Large intestine (tissue), 3 donors: ENCODE measurements at regions not wholly inside any gene's neighbourhood (a gene's known extent, or its start where the extent isn't known, plus 50 kb on each side); places are given as distances from the start of the nearest gene placed in this dataset.
A peak's percentile ranks its signal among the peaks of the same experiment; 100 is the strongest.

Experiments
- DNase-seq, 2 donors: peaks; one replicate each; pipeline versions ENCODE4 v3.0.0 to v3.0.0-alpha.2; 2013
- H3K27ac ChIP-seq: one replicate; pipeline ENCODE4 v1.5.1; 2013; ENCODE audit warnings: low read length
- H3K27me3 ChIP-seq: 2 replicates; pipeline ENCODE4 v1.6.1; 2013; ENCODE audit warnings: low read length; ENCODE audit not compliant: control insufficient read depth, insufficient read depth
- H3K36me3 ChIP-seq: 2 replicates; pipeline ENCODE4 v1.6.1; 2013; ENCODE audit warnings: low read length; ENCODE audit not compliant: control insufficient read depth, insufficient read depth
- H3K4me1 ChIP-seq: one replicate; pipeline ENCODE4 v1.6.1; 2013; ENCODE audit warnings: low read length; ENCODE audit not compliant: control insufficient read depth, insufficient read depth
- H3K4me3 ChIP-seq: one replicate; pipeline ENCODE4 v1.5.1; 2013; ENCODE audit warnings: low read length
- H3K9me3 ChIP-seq: one replicate; pipeline ENCODE4 v1.6.1; 2013; ENCODE audit warnings: mild to moderate bottlenecking, low read depth, low read length, moderate library complexity; ENCODE audit not compliant: control insufficient read depth
- WGBS: methylation state at CpG from one replicate; pipeline ENCODE4 v1.1.5; 2013; ENCODE audit warnings: low lambda C conversion rate; ENCODE audit not compliant: insufficient coverage; 5-methylcytosine and 5-hydroxymethylcytosine counted together

GRCh38 chr12:16100206-16100605 is 177.3 kb downstream of the SLC15A5 start:
- Histone ChIP-seq H3K27me3 (no peaks in the 10 kb centered on the region), H3K4me3 (no peak overlapping the region), H3K36me3 (no peaks in the 10 kb centered on the region), H3K27ac (no peak overlapping the region), H3K4me1 (no peaks in the 10 kb centered on the region), H3K9me3 (peaks cover 13% of the 10 kb centered on the region)
- 100% methylated on average over 1 of the region's 3 CpGs for WGBS
- DNase-seq, result no peak

GRCh38 chr12:16096273-16096849 is 181.1 kb downstream of the SLC15A5 start:
- no peak overlapping the region for H3K27ac ChIP-seq
- no peaks in the 10 kb centered on the region for H3K36me3 ChIP-seq
- no peaks in the 10 kb centered on the region for H3K4me1 ChIP-seq
- no peaks in the 10 kb centered on the region for H3K9me3 ChIP-seq
- no peaks in the 10 kb centered on the region for H3K27me3 ChIP-seq
- 54% methylated on average over 2 of the region's 2 CpGs for WGBS
- no peak overlapping the region for H3K4me3 ChIP-seq
- peak; percentile 7 to 30 for DNase-seq

- Histone ChIP-seq H3K4me1 (no peaks in the 10 kb centered on the region), H3K36me3 (no peaks in the 10 kb centered on the region), H3K27ac (no peak overlapping the region), H3K9me3 (no peaks in the 10 kb centered on the region), H3K4me3 (no peak overlapping the region), H3K27me3 (no peaks in the 10 kb centered on the region)
- DNase-seq, result no peak
- WGBS, result 60% methylated on average over 1 of the region's 4 CpGs
Observed at GRCh38 chr12:16095531-16096110, 181.9 kb downstream of the SLC15A5 start.

- no peaks in the 10 kb centered on the region for H3K27me3 ChIP-seq
- H3K27ac ChIP-seq, result no peak overlapping the region
- 20% methylated on average over 2 of the region's 2 CpGs for WGBS
- H3K36me3 ChIP-seq, result no peaks in the 10 kb centered on the region
- no peaks in the 10 kb centered on the region for H3K4me1 ChIP-seq
- DNase-seq, result no peak
- H3K4me3 ChIP-seq, result no peak overlapping the region
- H3K9me3 ChIP-seq, result no peaks in the 10 kb centered on the region
Observed at GRCh38 chr12:16094437-16094836, 183.0 kb downstream of the SLC15A5 start.

GRCh38 chr12:16093825-16094224 is 182.7 kb downstream of the DERA start:
- Histone ChIP-seq H3K4me1 (no peaks in the 10 kb centered on the region), H3K27ac (no peak overlapping the region), H3K36me3 (no peaks in the 10 kb centered on the region), H3K9me3 (no peaks in the 10 kb centered on the region), H3K27me3 (no peaks in the 10 kb centered on the region), H3K4me3 (no peak overlapping the region)
- DNase-seq, result no peak

GRCh38 chr12:16090974-16091373 is 179.8 kb downstream of the DERA start:
- Histone ChIP-seq H3K4me1 (no peaks in the 10 kb centered on the region), H3K9me3 (no peaks in the 10 kb centered on the region), H3K27ac (no peak overlapping the region), H3K4me3 (no peak overlapping the region), H3K27me3 (no peaks in the 10 kb centered on the region), H3K36me3 (no peaks in the 10 kb centered on the region)
- WGBS, result no CpG with 5 or more reads among the region's 3 CpGs
- DNase-seq, result no peak

- Histone ChIP-seq H3K27me3 (no peaks in the 10 kb centered on the region), H3K4me1 (no peaks in the 10 kb centered on the region), H3K36me3 (no peaks in the 10 kb centered on the region), H3K4me3 (no peak overlapping the region), H3K9me3 (no peaks in the 10 kb centered on the region), H3K27ac (no peak overlapping the region)
- DNase-seq, result no peak
- 100% methylated on average over 3 of the region's 3 CpGs for WGBS
Observed at GRCh38 chr12:16088421-16088820, 177.3 kb downstream of the DERA start.
